GM19468 (cell line): ENCODE measurements at regions not wholly inside any gene's neighbourhood (a gene's known extent, or its start where the extent isn't known, plus 50 kb on each side); places are given as distances from the start of the nearest gene placed in this dataset.

Source experiments
- ATAC-seq: cut with Tn5 transposase; IDR thresholded peaks from one replicate; pipeline ENCODE4 v1.9.1; 2021; ENCODE audit warnings: mild to moderate bottlenecking, moderate library complexity, moderate number of reproducible peaks; ENCODE audit not compliant: unreplicated experiment; ENCODE audit errors: extremely low read depth

DNA sequence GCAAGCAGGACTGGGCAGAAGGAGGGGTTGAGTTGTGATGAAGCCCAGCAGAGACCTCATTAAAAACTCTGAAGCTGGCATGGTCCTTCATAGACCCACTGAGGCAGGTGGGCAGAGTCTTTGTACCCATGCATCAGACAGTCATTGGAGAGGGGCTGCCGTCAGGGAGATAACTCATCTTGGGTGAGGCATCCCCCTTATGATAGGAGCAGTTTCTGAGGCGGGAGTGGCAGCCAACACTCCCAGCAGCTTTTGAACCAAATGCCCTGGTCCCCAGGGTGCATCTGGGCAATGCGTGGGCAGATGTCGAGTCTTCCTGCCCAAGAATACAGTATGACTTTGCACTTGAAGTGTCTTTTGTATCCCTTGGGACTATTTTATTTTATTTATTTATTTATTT lies 68.1 kb downstream of the HTR5A start:
- no peak for ATAC-seq

- no peak for ATAC-seq
These were observed 71.4 kb downstream of the HTR5A start for GRCh38 chr7:155141562-155141961.

GRCh38 chr7:155143381-155143780 lies 73.3 kb downstream of the HTR5A start:
- no peak for ATAC-seq

DNA sequence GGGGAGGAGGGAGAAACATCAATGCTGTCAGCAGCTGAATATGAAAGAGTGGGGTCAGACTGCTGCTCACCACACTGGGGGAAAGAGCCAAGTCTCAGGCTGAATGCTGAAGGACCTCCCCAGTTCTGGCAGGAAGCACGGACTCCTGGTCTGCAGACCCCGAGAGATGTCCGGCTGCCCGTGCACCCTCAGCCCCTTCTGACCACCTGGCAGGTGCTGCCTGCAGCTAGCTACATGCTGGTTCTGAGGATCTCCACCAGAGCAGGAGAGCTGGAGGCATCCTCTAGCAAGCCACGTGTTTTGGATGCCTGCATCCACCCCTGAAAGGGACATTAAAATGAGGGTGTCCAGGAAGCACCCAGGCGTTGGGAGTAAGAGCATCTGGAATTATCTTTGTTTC lies 74.2 kb downstream of the HTR5A start:
- no peak for ATAC-seq

DNA sequence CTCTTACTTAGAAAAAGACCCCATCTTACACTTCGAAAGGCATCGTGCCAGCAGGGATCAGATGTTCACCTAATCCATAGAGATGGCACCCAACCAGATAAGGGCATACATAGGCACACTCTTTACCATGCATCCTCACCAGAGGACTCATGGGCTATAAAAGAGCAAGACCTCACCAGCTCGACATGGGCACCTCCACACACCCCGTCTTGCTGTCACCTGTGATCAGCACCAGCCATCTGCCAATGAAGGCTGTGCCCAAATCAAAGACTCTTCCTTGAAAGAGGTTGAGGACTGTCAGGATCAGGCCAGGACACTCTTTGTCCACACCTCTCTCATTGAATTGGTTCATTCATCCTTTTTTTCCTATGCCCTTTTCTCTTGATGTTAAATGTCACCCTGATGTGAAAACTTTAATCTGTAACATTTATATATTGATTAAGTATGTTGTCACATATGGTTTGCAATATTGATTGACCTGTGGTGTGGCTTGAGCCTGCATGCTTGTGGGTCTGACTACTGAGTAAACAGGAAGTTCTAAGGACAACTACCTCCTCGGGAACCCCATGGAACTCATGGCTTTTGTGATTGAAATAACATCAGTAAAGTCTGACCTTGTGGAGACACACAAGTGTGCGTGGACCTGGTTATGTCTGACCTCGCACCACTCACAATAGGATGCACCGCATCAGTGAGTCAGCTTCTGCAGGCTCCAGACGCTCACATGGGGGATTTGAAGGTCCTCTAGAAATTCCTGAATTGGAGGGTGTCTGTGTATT lies 75.5 kb downstream of the HTR5A start:
- ATAC-seq, result no peak

DNA sequence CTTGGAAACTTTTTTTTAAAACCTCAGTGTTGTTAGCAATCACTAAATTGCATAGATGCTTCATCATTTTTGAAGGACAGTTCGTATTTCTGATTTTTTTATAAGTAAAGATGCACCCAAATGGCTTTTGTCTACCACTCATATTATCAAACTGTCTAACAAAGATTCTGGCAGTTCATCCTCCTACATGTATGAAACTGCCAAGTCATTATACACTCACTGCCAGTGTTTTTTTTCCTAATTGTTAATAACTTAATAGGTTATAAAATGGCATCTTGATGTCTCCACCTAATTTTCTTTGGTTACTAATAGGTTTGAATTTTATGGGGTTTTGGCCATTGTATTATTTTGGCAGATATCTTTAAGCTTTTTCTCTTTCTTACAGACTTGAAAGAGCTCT lies 77.0 kb downstream of the HTR5A start:
- ATAC-seq, result no peak

- no peak for ATAC-seq
These were observed 77.5 kb downstream of the HTR5A start for GRCh38 chr7:155147624-155148023.

DNA sequence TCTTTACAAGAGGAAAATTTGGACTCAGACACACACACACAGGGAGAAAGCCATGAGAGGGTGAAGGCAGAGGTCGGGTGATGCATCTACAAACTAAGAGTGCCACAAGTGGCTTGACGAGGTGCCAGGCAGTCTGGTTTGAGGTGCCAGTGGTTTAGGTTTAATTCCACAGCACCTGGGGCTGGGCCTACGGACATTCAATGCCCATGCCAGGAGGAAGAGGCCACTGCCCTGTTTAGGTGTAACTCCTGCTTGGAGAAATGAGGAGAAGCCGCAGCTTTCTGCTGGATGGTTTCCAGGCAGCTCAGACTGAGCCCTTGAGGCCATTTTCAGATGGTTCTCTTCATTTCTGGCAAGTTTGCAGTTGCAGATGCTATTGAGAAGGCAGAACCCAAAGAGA lies 83.6 kb downstream of the HTR5A start:
- no peak for ATAC-seq

GRCh38 chr7:155154586-155154985 lies 84.5 kb downstream of the HTR5A start:
- ATAC-seq, result no peak

DNA sequence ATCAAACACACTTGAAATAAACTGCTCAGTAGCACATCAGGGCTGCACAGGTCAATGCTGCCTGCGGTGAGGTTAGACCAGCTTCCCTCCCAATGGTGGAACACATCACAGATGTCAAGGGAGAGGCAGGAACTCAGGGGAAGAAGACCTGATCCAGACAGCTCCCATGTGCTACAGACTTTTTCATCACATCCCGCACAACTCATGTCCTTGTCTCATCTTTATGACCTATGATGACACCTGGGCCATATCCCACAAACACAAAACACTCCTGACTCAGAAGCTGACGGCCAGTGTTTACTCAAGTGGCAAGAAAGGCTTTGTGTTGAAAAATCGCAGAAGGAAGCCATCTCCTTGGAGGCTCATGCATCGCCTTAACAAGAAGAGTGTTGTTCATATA lies 91.6 kb downstream of the HTR5A start:
- no peak for ATAC-seq

- no peak for ATAC-seq
These were observed 92.3 kb downstream of the HTR5A start for GRCh38 chr7:155162422-155162821.

- ATAC-seq, result no peak
These were observed 93.6 kb downstream of the HTR5A start for GRCh38 chr7:155163696-155164095.

- ATAC-seq, result no peak
These were observed 94.2 kb downstream of the HTR5A start for GRCh38 chr7:155164316-155164715.

- ATAC-seq, result no peak
These were observed 96.0 kb downstream of the HTR5A start for GRCh38 chr7:155166108-155166507.

GRCh38 chr7:155166673-155167370 lies 96.7 kb downstream of the HTR5A start:
- ATAC-seq, result no peak

- ATAC-seq, result no peak
These were observed 97.7 kb downstream of the HTR5A start for GRCh38 chr7:155167706-155168365.

- ATAC-seq, result no peak
These were observed 98.7 kb downstream of the HTR5A start for GRCh38 chr7:155168597-155169480.

- ATAC-seq, result no peak
These were observed 99.5 kb downstream of the HTR5A start for GRCh38 chr7:155169498-155170065.

- ATAC-seq, result no peak
These were observed 100.2 kb downstream of the HTR5A start for GRCh38 chr7:155170331-155170730.

- ATAC-seq, result no peak
These were observed 102.0 kb downstream of the HTR5A start for GRCh38 chr7:155172141-155172540.
